Suprapubic skin (tissue), 4 donors: ENCODE measurements at regions not wholly inside any gene's neighbourhood (a gene's known extent, or its start where the extent isn't known, plus 50 kb on each side); places are given as distances from the start of the nearest gene placed in this dataset.

Experiments
- DNase-seq, 2 donors: peaks; one replicate each; pipeline ENCODE4 v3.0.0-alpha.2; 2019; ENCODE audit warnings: low spot score in 2 of 2
- H3K27ac ChIP-seq: fragments of 200-600 bp; sonication (generic); one replicate; pipeline ENCODE4 v1.5.1; 2019
- H3K27me3 ChIP-seq: fragments of 200-600 bp; sonication (generic); one replicate; pipeline ENCODE4 v1.5.1; 2019
- H3K36me3 ChIP-seq: fragments of 200-600 bp; sonication (generic); one replicate; pipeline ENCODE4 v1.5.1; 2019
- H3K4me1 ChIP-seq: fragments of 200-600 bp; sonication (generic); one replicate; pipeline ENCODE4 v1.5.1; 2019
- H3K4me3 ChIP-seq: fragments of 200-600 bp; sonication (generic); one replicate; pipeline ENCODE4 v1.5.1; 2019; ENCODE audit warnings: mild to moderate bottlenecking
- H3K9me3 ChIP-seq: fragments of 200-600 bp; sonication (generic); one replicate; pipeline ENCODE4 v1.5.1; 2019
- EP300 ChIP-seq: sonication (generic); formaldehyde crosslinking; IDR thresholded peaks from one replicate; pipeline ENCODE4 v1.6.1; 2017; ENCODE audit warnings: antibody characterized with exemption
- POLR2A ChIP-seq, 2 donors: fragments of 450-650 bp; IDR thresholded peaks; one replicate each; pipeline ENCODE4 v1.6.1; 2017; ENCODE audit warnings: antibody characterized with exemption in 2 of 2, mild to moderate bottlenecking in 2 of 2, moderate library complexity in 2 of 2
- POLR2AphosphoS5 ChIP-seq, 3 donors: sonication (generic); formaldehyde crosslinking; IDR thresholded peaks; one replicate each; pipeline ENCODE4 v1.6.1; 2017; ENCODE audit warnings: antibody characterized with exemption in 3 of 3
- whole genome bisulfite sequencing: methylation state at CpG from one replicate; pipeline ENCODE4 v1.1.5; 2018; 5-methylcytosine and 5-hydroxymethylcytosine counted together
- TF ChIP-seq, protein P1 (sequence below), 2 donors: fragments of 200-600 bp in 1 of 2; fragments of 450-650 bp in 1 of 2; sonication (generic) in 1 of 2; IDR thresholded peaks; one replicate each; pipeline ENCODE4 v1.5.1; 2016 to 2019; ENCODE audit warnings: antibody characterized with exemption in 2 of 2, mild to moderate bottlenecking in 1 of 2, moderate library complexity in 1 of 2

DNA sequence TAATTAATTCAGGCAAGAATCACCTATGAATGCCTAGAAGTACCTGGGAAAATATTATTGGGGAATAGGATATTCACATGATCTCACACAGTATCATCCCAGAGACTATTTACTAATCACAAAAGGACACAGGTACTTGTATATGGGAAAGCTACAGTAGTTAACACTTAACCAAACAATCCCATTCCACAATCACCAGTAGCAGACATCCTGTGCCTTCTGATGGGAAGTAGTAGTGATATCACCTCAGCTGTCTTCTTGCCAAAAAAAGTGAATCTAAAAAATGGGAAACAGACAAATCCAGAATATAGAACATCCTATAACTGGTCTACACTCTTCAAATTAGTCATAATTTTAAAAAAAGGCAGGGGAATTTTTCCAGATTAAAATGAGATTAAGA is 75.6 kb upstream of the CCDC150 start:
- Histone ChIP-seq H3K9me3 (no peaks in the 10 kb centered on the region), H3K36me3 (no peaks in the 10 kb centered on the region), H3K4me1 (peaks cover 4% of the 10 kb centered on the region), H3K4me3 (no peak overlapping the region), H3K27ac (no peak overlapping the region), H3K27me3 (no peaks in the 10 kb centered on the region)
- no peak for TF ChIP-seq POLR2A (IDR thresholded peaks at IDR 0.05)
- no peak for TF ChIP-seq EP300
- TF ChIP-seq, protein P1, sequence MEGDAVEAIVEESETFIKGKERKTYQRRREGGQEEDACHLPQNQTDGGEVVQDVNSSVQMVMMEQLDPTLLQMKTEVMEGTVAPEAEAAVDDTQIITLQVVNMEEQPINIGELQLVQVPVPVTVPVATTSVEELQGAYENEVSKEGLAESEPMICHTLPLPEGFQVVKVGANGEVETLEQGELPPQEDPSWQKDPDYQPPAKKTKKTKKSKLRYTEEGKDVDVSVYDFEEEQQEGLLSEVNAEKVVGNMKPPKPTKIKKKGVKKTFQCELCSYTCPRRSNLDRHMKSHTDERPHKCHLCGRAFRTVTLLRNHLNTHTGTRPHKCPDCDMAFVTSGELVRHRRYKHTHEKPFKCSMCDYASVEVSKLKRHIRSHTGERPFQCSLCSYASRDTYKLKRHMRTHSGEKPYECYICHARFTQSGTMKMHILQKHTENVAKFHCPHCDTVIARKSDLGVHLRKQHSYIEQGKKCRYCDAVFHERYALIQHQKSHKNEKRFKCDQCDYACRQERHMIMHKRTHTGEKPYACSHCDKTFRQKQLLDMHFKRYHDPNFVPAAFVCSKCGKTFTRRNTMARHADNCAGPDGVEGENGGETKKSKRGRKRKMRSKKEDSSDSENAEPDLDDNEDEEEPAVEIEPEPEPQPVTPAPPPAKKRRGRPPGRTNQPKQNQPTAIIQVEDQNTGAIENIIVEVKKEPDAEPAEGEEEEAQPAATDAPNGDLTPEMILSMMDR (IDR thresholded peaks at IDR 0.05): no peak
- TF ChIP-seq POLR2AphosphoS5 (IDR thresholded peaks at IDR 0.05): no peak
- DNase-seq: no peak

DNA sequence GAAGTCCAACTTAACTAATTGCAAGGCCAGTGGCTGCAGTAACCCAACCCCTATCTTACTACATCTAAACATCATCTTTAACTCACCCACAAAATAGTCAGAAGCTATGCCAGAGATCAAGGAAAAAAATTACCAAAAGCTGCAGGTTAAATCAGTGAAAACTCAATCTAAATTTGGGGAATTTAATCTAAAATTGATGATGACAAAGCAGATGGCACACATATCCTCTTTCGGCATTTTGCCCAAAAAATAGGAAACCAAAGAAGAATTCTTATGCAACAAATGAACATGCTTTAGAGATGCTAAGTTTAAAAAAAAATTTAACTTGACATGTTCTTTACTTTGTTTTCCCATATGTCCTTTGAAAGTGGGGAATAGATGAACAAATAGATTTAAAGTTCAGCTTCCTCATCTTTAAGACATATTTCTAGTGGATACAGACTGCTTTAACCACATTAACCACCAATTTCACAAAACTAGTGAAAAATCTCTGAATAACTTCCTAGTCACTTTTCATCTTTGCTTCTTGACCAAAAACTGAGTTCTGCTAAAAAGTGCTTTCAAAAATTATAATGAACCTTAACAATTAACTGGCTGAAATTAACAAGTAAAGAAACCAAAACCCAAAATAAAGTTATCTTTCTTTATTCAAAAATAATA is 74.3 kb upstream of the CCDC150 start:
- WGBS: 88% methylated on average over 1 of the region's 1 CpG

DNA sequence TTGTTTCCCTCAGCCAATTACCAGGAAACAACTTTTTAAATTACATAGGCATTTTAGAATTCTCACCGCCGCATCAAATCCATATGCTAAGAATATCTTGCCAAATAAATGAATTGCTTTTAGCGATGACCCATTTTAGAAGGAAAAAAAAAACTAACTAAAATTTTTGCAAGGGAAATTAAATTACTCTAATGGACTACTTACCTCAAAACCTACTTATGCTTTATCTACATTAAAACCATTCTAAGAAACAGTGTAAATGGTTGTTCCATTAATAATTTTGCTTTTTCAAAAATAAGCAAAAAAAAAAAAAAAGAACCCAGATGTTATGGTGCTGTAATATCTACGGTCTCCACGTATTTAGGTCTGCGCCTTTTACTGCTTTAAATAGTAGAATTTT is 73.5 kb upstream of the CCDC150 start:
- no peak for TF ChIP-seq POLR2A (IDR thresholded peaks at IDR 0.05)
- TF ChIP-seq POLR2AphosphoS5 (IDR thresholded peaks at IDR 0.05): no peak
- DNase-seq: no peak
- H3K36me3 ChIP-seq: no peaks in the 10 kb centered on the region
- peaks cover 4% of the 10 kb centered on the region for H3K4me1 ChIP-seq
- H3K27me3 ChIP-seq: no peaks in the 10 kb centered on the region
- no peak overlapping the region for H3K4me3 ChIP-seq
- no peaks in the 10 kb centered on the region for H3K9me3 ChIP-seq
- 96% methylated on average over 6 of the region's 6 CpGs for WGBS
- no peak overlapping the region for H3K27ac ChIP-seq

More for the DNA sequence above, 74.3 kb upstream of the CCDC150 start:
- no peak for DNase-seq
- H3K4me3 ChIP-seq: no peak overlapping the region
- no peak for TF ChIP-seq EP300
- TF ChIP-seq, protein P1 (IDR thresholded peaks at IDR 0.05): no peak
- TF ChIP-seq POLR2A (IDR thresholded peaks at IDR 0.05): no peak
- TF ChIP-seq POLR2AphosphoS5 (IDR thresholded peaks at IDR 0.05): no peak
- H3K27me3 ChIP-seq: no peaks in the 10 kb centered on the region
- no peak overlapping the region for H3K27ac ChIP-seq
- H3K9me3 ChIP-seq: no peaks in the 10 kb centered on the region
- peaks cover 4% of the 10 kb centered on the region for H3K4me1 ChIP-seq
- H3K36me3 ChIP-seq: no peaks in the 10 kb centered on the region

DNA sequence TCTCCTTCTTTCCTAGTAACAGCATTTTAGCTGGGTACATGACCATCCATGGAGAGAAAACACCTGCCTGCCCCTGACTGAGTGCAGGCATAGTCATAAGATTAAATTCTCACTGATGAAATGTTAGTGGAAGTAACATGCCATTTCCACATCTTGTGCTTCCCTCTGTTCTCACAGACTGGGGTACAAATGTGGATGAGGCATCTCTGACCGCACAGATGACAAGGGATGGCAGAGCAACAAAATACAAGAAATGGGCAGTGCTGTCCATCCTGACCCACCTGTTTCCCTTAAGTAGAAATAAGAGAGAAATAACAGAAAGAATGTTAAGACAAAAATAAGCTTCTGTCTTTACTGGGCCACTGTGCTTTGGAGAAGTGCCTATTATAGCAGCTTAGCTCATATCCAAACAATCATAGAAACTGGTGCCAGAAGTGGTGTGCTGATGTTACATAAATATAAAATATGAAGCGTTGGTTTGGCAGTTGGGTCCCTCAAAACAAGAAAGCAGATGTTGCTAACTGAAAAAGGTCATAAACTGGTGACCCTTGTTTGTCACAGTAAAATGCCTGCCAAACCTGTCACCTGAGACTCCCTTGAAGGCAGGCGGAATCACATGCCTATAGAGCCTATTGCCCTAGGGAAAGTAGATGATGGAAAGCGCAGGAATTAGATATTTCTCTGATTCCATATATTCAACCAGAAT is 72.4 kb upstream of the CCDC150 start:
- 54% methylated on average over 4 of the region's 4 CpGs for WGBS
- Histone ChIP-seq H3K4me3 (no peak overlapping the region), H3K4me1 (peaks cover 4% of the 10 kb centered on the region), H3K36me3 (no peaks in the 10 kb centered on the region), H3K27me3 (no peaks in the 10 kb centered on the region), H3K9me3 (no peaks in the 10 kb centered on the region), H3K27ac (no peak overlapping the region)
- TF ChIP-seq POLR2AphosphoS5 (IDR thresholded peaks at IDR 0.05) (no peak), EP300 (no peak), POLR2A (IDR thresholded peaks at IDR 0.05) (no peak)
- TF ChIP-seq, protein P1 (IDR thresholded peaks at IDR 0.05): no peak
- DNase-seq: no peak

DNA sequence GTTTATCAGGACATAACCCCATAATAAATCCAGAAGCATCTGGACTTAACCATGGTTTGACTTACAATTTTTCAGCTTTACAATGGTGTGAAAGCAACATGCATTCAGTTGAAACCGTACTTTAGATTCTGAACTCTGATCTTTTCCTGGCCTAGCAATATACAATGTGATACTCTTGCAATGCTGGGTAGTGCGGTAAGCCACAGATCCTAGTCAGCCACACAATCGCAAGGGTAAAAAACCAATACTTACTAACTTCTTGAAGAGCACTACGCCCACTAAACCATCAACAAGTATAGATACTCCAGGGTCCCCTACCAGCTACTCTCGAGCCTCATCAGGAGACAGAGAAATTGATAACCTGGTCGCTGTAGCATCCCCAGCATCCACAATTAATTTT is 71.0 kb upstream of the CCDC150 start:
- H3K4me1 ChIP-seq: peaks cover 4% of the 10 kb centered on the region
- no peaks in the 10 kb centered on the region for H3K27me3 ChIP-seq
- no peaks in the 10 kb centered on the region for H3K9me3 ChIP-seq
- DNase-seq: no peak
- no peak overlapping the region for H3K27ac ChIP-seq
- WGBS: 89% methylated on average over 6 of the region's 6 CpGs
- TF ChIP-seq POLR2A (IDR thresholded peaks at IDR 0.05) (no peak), POLR2AphosphoS5 (IDR thresholded peaks at IDR 0.05) (no peak), EP300 (no peak)
- TF ChIP-seq, protein P1 (IDR thresholded peaks at IDR 0.05): no peak
- no peaks in the 10 kb centered on the region for H3K36me3 ChIP-seq
- H3K4me3 ChIP-seq: no peak overlapping the region
